PC-3 (cell line): ENCODE measurements at regions not wholly inside any gene's neighbourhood (a gene's known extent, or its start where the extent isn't known, plus 50 kb on each side); places are given as distances from the start of the nearest gene placed in this dataset.

Source experiments
- ATAC-seq: fragments of 200-7000 bp; cut with Tn5 transposase; 2 replicates; pipeline ENCODE4 v1.9.1; 2020; ENCODE audit warnings: mild to moderate bottlenecking, moderate library complexity
- BruUV-seq: library from RNA; stranded (reverse); fragments of 400-500 nt; replicated peaks from 2 replicates; lab custom pipeline; 2021; lab: Mats Ljungman, UMichigan
- CTCF ChIA-PET: fragments of 300-600 bp; sonication (Branson Sonifier 250); formaldehyde crosslinking; loops from one replicate; lab custom pipeline; 2022; ENCODE audit warnings: antibody characterized with exemption; lab: Charles Lee
- POLR2A ChIA-PET: fragments of 300-600 bp; sonication (Branson Sonifier 250); formaldehyde crosslinking; loops from one replicate; lab custom pipeline; 2022; ENCODE audit warnings: antibody characterized with exemption; ENCODE audit not compliant: unreplicated experiment; lab: Charles Lee
- DNase-seq: peaks from one replicate; pipeline ENCODE4 v3.0.0-alpha.2; 2015
- H2AFZ ChIP-seq: fragments of 300-600 bp; sonication (generic); 2 replicates; pipeline ENCODE4 v1.6.0; 2016; ENCODE audit warnings: antibody characterized with exemption, low read length
- H3F3A ChIP-seq: fragments of 300-600 bp; sonication (generic); one replicate; pipeline ENCODE4 v1.6.0; 2017; ENCODE audit warnings: antibody characterized with exemption, low read length, control low read depth, mild to moderate bottlenecking; ENCODE audit not compliant: unreplicated experiment
- H3K27ac ChIP-seq: fragments of 300-600 bp; sonication (generic); 2 replicates; pipeline ENCODE4 v1.5.1; 2016; ENCODE audit warnings: mild to moderate bottlenecking, low read length
- H3K27me3 ChIP-seq: fragments of 300-600 bp; sonication (generic); 2 replicates; pipeline ENCODE4 v1.6.1; 2016; ENCODE audit warnings: low read length, mixed read lengths
- H3K36me3 ChIP-seq: fragments of 300-600 bp; sonication (generic); 2 replicates; pipeline ENCODE4 v1.6.1; 2016; ENCODE audit warnings: low read depth, mixed run types, low read length, mixed read lengths
- H3K4me1 ChIP-seq: fragments of 300-600 bp; sonication (generic); 2 replicates; pipeline ENCODE4 v1.5.1; 2016; ENCODE audit warnings: low read length; ENCODE audit not compliant: insufficient read depth
- H3K4me2 ChIP-seq: fragments of 300-600 bp; sonication (generic); 2 replicates; pipeline ENCODE4 v1.6.0; 2016; ENCODE audit warnings: low read length
- H3K4me3 ChIP-seq: fragments of 300-600 bp; sonication (generic); 2 replicates; pipeline ENCODE4 v1.5.1; 2016; ENCODE audit warnings: mild to moderate bottlenecking, low read length, mixed read lengths
- H3K79me2 ChIP-seq: fragments of 300-600 bp; sonication (generic); 2 replicates; pipeline ENCODE4 v1.6.1; 2017; ENCODE audit warnings: low read length, mixed read lengths
- H3K9ac ChIP-seq: fragments of 300-600 bp; sonication (generic); 2 replicates; pipeline ENCODE4 v1.6.0; 2016; ENCODE audit warnings: mild to moderate bottlenecking, low read length
- H3K9me2 ChIP-seq: fragments of 300-600 bp; sonication (generic); replicated peaks from 2 replicates; pipeline ENCODE4 v1.6.1; 2016; ENCODE audit warnings: mixed run types, low read length, mixed read lengths
- H3K9me3 ChIP-seq: fragments of 300-600 bp; sonication (generic); 2 replicates; pipeline ENCODE4 v1.6.1; 2016; ENCODE audit warnings: low read length, mixed read lengths
- H4K20me1 ChIP-seq: fragments of 300-600 bp; sonication (generic); 2 replicates; pipeline ENCODE4 v1.6.1; 2016; ENCODE audit warnings: low read length, mixed read lengths
- EZH2 ChIP-seq: fragments of 300-600 bp; sonication (generic); IDR thresholded peaks from one replicate; pipeline ENCODE4 v1.6.1; 2017; ENCODE audit warnings: antibody characterized with exemption, mild to moderate bottlenecking, low read length; ENCODE audit not compliant: unreplicated experiment
- EZH2phosphoT487 ChIP-seq: fragments of 300-600 bp; sonication (generic); IDR thresholded peaks from 2 replicates; pipeline ENCODE4 v1.6.1; 2018; ENCODE audit warnings: mild to moderate bottlenecking, antibody characterized with exemption, low read length, borderline replicate concordance
- intact Hi-C: fragments of 100-400 bp; cut with micrococcal nuclease; formaldehyde crosslinking; loops from 2 replicates; pipeline ENCODE4 v1.9.0; 2023
- TF ChIP-seq, protein P1 (sequence below): fragments of 300-600 bp; sonication (generic); conservative IDR thresholded peaks from 2 replicates; pipeline ENCODE4 v1.5.1; 2017; ENCODE audit warnings: antibody characterized with exemption, low read depth, mild to moderate bottlenecking, low read length

DNA sequence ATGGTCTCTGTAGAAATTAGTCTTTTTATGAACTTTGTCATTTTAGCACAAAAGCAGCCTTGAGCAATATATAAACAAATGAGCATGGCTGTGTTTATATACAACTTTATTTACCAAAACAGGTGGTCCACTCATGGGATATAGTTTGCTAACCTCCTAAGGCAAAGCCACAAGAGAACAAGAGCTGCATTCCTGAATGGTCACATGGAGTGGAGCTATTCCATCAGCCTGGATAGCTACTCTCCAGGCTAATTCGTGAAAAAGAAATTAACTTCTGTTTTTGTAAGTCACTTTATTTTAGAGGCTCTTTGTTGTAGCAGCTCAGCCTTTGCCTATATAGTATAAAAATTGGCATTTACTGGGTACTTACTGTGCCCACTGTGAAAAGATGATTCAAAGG lies 163.3 kb upstream of the FAM78B start:
- no peak overlapping the region for H2AFZ ChIP-seq
- CTCF ChIA-PET: no interaction called here

DNA sequence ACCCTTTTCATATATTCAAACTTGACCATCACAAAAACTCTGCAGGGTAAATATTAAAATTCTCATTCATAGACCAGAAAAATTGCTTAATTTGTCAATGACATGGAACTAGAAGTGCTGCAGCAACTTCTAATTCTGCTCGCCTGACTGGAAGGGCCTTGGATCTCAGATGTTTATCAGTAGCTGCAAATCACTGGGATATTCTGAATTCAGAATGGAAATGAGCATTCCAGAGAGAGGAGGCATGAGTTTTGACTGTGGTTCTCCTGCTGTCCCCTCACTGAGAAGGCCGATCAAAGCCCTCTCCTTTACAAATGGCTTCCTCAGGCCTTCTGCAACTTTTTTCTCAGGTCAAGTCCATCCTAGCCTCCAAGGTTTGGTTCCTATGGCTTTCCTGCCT lies 171.3 kb upstream of the FAM78B start:
- Histone ChIP-seq H3K9me2 (no peaks in the 10 kb centered on the region), H4K20me1 (no peaks in the 10 kb centered on the region), H3K4me1 (no peaks in the 10 kb centered on the region), H3K27ac (no peak overlapping the region), H3K79me2 (no peaks in the 10 kb centered on the region), H3K9me3 (no peaks in the 10 kb centered on the region), H3K4me3 (no peak overlapping the region), H2AFZ (no peak overlapping the region), H3K4me2 (no peak overlapping the region), H3F3A (no peaks in the 10 kb centered on the region), H3K27me3 (peaks cover 38% of the 10 kb centered on the region; the same call in 1 of the 2 replicates), H3K36me3 (no peaks in the 10 kb centered on the region), H3K9ac (no peak overlapping the region)
- no peak for ATAC-seq
- DNase-seq: no peak
- CTCF ChIA-PET: no interaction called here
- POLR2A ChIA-PET: no interaction called here
- TF ChIP-seq, protein P1, sequence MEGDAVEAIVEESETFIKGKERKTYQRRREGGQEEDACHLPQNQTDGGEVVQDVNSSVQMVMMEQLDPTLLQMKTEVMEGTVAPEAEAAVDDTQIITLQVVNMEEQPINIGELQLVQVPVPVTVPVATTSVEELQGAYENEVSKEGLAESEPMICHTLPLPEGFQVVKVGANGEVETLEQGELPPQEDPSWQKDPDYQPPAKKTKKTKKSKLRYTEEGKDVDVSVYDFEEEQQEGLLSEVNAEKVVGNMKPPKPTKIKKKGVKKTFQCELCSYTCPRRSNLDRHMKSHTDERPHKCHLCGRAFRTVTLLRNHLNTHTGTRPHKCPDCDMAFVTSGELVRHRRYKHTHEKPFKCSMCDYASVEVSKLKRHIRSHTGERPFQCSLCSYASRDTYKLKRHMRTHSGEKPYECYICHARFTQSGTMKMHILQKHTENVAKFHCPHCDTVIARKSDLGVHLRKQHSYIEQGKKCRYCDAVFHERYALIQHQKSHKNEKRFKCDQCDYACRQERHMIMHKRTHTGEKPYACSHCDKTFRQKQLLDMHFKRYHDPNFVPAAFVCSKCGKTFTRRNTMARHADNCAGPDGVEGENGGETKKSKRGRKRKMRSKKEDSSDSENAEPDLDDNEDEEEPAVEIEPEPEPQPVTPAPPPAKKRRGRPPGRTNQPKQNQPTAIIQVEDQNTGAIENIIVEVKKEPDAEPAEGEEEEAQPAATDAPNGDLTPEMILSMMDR: no peak
- TF ChIP-seq EZH2phosphoT487 (no peak), EZH2 (no peak)
- intact Hi-C loops: no loop called here
- no TSS peak for BruUV-seq

More for the DNA sequence above, 163.3 kb upstream of the FAM78B start:
- POLR2A ChIA-PET: no interaction called here
- Histone ChIP-seq H3K36me3 (no peaks in the 10 kb centered on the region), H3K27me3 (peaks cover 20% of the 10 kb centered on the region; the same call in 1 of the 2 replicates), H3K9me3 (no peaks in the 10 kb centered on the region), H3K4me3 (no peak overlapping the region), H3K9ac (no peak overlapping the region), H3K4me2 (no peak overlapping the region), H4K20me1 (no peaks in the 10 kb centered on the region), H3F3A (no peaks in the 10 kb centered on the region), H3K9me2 (no peaks in the 10 kb centered on the region), H3K4me1 (no peaks in the 10 kb centered on the region), H3K27ac (no peak overlapping the region), H3K79me2 (no peaks in the 10 kb centered on the region)
- ATAC-seq (no peak), DNase-seq (no peak)
- TF ChIP-seq EZH2: no peak
- TF ChIP-seq, protein P1: no peak
- BruUV-seq: no TSS peak
- intact Hi-C loops: no loop called here

DNA sequence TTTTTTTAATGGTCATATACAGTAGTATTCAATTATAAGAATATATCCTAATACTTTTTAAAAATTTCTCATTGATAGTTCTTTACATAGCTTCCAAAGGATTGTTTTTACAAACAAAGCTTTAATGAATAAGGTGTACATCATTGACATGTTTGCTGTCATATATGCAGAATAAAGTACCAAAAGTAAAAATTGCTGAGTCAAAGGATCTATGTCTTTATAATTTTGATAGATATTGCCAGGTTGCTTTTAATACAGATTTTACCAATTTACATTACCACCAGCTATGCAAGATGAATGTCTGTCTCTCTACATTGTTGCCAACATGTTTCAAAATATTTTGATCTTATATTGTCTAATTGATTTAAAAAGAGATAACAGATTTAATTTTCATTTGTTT lies 173.9 kb upstream of the FAM78B start:
- Histone ChIP-seq H3K4me3 (no peak overlapping the region), H2AFZ (no peak overlapping the region), H3K4me1 (no peaks in the 10 kb centered on the region), H3K9me2 (no peaks in the 10 kb centered on the region), H3K36me3 (no peaks in the 10 kb centered on the region), H4K20me1 (no peaks in the 10 kb centered on the region), H3K4me2 (no peak overlapping the region), H3K27ac (no peak overlapping the region), H3K9me3 (no peaks in the 10 kb centered on the region), H3K9ac (no peak overlapping the region), H3F3A (no peaks in the 10 kb centered on the region), H3K79me2 (no peaks in the 10 kb centered on the region), H3K27me3 (peaks cover 28% of the 10 kb centered on the region; the same call in 1 of the 2 replicates)
- ATAC-seq (no peak), DNase-seq (no peak)
- intact Hi-C loops: no loop called here
- CTCF ChIA-PET: no interaction called here
- POLR2A ChIA-PET: no interaction called here
- TF ChIP-seq, protein P1: no peak
- TF ChIP-seq EZH2phosphoT487 (no peak), EZH2 (no peak)
- no TSS peak for BruUV-seq
